NCI-H82 treated with DMSO at 0.1 percent for 48 hours (cell line): ENCODE measurements at regions not wholly inside any gene's neighbourhood (a gene's known extent, or its start where the extent isn't known, plus 50 kb on each side); places are given as distances from the start of the nearest gene placed in this dataset.
"Not testable (repeated sequence)": the region's sequence is repeated elsewhere in the genome, so short reads cannot be mapped to it uniquely, and the experiment has no call there.

Source experiments
- DNase-seq: peaks from one replicate; lab custom pipeline; 2025; ENCODE audit not compliant: unreplicated experiment; lab: John Stamatoyannopoulos, UW

DNA sequence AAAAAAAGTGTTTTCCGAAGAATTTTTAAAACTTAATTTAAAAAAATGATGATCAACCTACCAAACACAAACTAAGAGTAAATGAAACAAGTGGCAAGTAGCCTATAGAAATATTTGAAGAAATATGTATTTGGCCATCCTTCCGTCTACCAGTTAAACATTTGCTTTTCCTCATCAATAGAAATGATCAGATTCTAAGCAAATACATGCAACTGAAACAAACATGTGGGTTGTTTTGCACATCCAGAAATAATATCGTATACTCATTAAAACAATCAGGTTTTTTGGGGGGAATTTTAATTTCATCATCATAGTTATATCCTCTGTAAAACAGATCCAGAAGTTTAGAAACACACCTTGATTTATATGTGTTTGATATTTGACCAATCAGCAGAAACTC, 1011.7 kb downstream of the GATA3 start:
- DNase-seq = no peak

GRCh38 chr10:9068003-9068402, 1013.5 kb downstream of the GATA3 start:
- no peak for DNase-seq

GRCh38 chr10:9069136-9069535, 1014.6 kb downstream of the GATA3 start:
- no peak for DNase-seq

GRCh38 chr10:9075420-9075819, 1020.9 kb downstream of the GATA3 start:
- DNase-seq = no peak

- DNase-seq = no peak
Observed at GRCh38 chr10:9076066-9076465, 1021.6 kb downstream of the GATA3 start.

GRCh38 chr10:9081253-9081652, 1026.8 kb downstream of the GATA3 start:
- no peak for DNase-seq

DNA sequence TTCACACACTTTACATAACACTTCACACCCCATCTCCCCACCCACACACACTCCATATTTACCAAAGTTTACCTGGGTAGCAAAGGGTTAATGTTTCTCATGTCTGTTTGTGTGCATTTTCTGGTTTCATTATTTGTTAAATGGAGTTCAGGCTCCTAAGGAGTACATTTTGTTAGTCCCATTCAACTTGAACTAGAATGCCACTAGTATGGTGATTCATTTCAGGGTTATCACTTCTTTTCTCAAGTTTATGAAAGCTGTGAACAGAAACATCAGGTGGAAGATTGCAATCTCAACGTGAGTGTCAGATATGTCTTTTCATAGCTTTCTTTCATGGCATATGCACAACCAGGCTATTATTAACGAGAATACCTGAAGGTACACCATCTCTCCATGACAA, 1027.5 kb downstream of the GATA3 start:
- no peak for DNase-seq

GRCh38 chr10:9091530-9092093, 1037.1 kb downstream of the GATA3 start:
- DNase-seq = no peak

GRCh38 chr10:9096288-9096687, 1041.8 kb downstream of the GATA3 start:
- DNase-seq = no peak

GRCh38 chr10:9097206-9097990, 1042.9 kb downstream of the GATA3 start:
- DNase-seq = no peak

- no peak for DNase-seq
Observed at GRCh38 chr10:9097991-9098306, 1043.5 kb downstream of the GATA3 start.

- no peak for DNase-seq
Observed at GRCh38 chr10:9102026-9102425, 1047.5 kb downstream of the GATA3 start.

- DNase-seq = no peak
Observed at GRCh38 chr10:9103301-9103700, 1048.8 kb downstream of the GATA3 start.

DNA sequence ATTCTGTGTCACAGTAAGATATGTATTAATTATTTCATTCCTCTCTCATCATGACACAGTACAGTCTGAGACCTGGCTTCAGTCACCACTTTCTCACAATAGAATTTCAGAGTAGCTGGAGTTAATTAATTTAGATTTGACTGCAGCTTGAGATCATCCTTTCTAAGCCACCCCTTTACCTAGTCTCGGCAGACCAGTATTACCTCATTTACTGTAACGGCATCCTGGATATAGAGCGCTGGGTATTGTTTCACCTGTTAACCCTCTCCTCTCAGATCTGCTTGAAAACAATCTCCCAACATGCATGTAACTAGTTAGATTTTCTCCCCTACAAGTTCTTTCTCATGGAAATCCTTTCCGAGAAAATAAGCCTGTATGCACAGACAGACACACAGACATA, 1057.5 kb downstream of the GATA3 start:
- DNase-seq = no peak

DNA sequence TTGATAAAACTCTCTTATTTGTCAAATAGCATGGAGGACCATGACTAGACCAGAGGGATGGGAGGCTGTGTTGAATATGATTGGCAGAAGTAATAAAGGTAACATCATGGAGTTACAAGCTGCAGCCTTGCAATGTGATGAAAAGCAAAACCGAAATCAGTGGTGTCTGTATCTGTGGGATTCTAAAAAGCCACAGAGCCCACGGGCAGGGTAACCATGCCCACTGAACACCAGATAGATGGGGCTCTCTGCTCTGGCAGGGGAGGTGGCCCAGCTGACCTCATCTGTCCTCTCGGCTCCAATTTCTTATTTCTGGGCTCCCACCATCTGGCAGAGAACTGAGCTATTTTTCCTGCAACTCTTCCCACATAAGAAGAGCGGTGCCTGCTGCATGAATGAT, 1072.2 kb downstream of the GATA3 start:
- DNase-seq = no peak

GRCh38 chr10:9137368-9137767, 1082.9 kb downstream of the GATA3 start:
- no peak for DNase-seq

DNA sequence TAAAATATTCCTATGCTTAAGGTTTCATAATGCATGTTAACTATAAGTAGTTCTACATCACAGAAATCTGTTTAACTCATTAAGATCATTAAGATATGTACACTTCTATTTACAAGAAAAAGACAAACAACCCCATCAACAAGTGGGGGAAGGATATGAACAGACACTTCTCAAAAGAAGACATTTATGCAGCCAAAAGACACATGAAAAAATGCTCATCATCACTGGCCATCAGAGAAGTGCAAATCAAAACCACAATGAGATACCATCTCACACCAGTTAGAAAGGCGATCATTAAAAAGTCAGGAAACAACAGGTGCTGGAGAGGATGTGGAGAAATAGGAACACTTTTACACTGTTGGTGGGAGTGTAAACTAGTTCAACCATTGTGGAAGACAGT, 1084.3 kb downstream of the GATA3 start:
- DNase-seq = not testable (repeated sequence)

DNA sequence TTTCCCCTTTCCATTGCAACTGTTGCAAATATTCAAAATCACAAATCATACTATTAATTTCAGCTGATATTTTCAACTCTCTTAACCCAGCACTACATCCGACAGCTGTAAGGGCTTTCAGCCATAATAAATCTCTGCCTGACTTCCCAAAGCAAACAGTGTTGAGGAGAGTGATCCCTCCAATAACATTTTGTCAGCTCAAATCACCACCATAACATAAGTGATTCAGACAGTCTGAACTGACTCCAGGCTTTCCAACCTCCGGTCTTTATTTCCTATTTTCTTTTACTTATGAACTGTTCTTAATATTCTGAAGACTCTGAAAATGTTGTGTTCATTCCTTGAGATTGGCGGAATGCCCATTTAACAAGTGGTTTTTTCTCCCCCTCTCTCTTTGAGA, 1085.9 kb downstream of the GATA3 start:
- DNase-seq = no peak

DNA sequence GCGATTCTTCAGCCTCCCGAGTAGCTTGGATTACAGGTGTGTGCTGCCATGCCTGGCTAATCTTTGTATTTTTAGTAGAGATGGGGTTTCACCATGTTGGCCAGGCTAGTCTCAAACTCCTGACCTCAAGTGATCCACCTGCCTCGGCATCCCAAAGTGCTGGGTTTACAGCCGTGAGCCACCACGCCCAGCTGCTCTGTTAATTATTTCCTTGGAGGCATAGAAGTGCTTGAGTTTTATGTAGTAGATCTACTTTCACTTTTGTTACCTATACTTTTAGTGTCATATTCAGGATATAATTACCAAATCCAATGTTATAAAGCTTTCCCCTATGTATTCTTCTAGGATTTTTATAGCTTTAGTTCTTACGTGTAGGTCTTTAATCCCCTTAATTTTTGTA, 1093.0 kb downstream of the GATA3 start:
- DNase-seq = no peak

DNA sequence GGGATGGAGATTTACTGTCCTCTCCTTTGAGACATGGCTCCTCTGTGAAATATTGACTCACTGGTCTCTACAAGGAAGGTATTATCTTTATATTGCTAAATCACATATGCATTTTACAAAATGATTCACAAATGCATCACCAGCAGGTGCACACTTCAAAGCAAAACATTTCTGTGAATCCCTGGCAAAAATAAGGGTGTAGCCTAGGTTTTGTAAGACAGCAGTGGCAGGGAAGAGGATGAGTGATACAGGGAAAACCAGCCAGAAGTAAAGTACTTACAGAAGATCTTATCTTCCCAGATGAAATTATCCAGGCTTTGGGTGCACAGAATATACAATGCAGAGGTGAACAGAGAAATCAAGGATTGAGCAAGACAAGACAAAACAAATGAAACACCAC, 1094.6 kb downstream of the GATA3 start:
- DNase-seq = no peak

DNA sequence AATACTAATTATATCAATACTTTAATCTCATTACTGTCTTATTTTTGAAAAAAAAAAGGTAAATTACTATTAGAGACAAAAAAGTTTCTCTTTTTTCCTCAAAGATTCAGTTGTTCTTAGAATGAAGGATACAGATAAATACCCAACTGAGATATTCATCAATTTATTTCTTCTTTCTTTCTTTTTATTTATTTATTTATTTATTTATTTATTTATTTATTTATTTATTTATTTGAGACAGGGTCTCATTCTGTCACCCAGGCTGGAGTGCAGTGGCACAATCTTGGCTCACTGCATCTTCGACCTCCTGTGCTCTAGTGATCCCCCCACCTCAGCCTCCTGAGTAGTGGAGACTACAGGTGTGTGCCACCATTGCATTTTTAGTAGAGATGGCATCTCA, 1098.6 kb downstream of the GATA3 start:
- not testable (repeated sequence) for DNase-seq

DNA sequence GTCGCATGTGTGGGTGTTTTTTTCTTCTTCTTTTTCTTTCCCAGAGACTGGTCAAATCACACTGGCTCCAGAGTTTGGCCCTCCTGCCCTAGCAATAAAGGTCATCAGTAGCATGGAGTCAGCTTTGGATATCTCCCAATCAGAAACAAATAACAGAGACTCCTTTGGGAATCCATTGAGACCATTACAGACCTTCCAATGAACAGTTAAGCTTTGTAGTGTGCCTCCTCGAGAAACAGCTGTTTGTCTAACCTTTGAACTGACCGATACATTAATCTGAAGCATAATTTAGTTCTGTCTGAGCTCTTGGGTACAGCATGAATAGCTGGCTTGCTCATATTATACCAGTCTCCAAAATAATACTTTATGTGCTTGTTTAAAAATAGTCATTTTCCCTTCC, 1103.2 kb downstream of the GATA3 start:
- no peak for DNase-seq

DNA sequence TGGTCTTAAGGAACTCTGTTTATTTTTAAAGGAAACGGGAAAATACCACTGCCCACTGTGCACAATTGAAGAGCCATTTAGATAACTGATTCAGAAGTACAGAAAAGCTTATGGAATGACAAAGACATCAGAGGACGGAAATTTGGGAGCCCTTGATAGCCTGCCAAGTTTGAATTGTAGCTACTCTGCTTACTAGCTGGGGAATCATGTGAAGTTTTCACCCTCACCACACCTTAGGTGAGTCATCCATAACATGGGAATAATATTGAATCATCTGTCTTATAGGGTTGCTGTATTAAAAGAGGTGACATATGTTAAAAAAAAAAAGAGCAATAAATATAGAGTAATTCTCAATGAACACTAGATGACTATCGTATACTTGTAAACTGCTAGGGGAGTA, 1104.2 kb downstream of the GATA3 start:
- DNase-seq = no peak
